HCT116 (cell line): ENCODE measurements at regions not wholly inside any gene's neighbourhood (a gene's known extent, or its start where the extent isn't known, plus 50 kb on each side); places are given as distances from the start of the nearest gene placed in this dataset.

Source experiments
- ATAC-seq: fragments of 200-7000 bp; cut with Tn5 transposase; 2 replicates; pipeline ENCODE4 v1.9.1; 2020; ENCODE audit warnings: mild to moderate bottlenecking, moderate library complexity
- BruUV-seq: library from RNA; stranded (reverse); fragments of 400-500 nt; replicated peaks from 2 replicates; lab custom pipeline; 2021; lab: Mats Ljungman, UMichigan
- CTCF ChIA-PET: fragments of 300-600 bp; sonication (Branson Sonifier 250); formaldehyde crosslinking; loops from one replicate; lab custom pipeline; 2021; ENCODE audit warnings: antibody characterized with exemption; lab: Charles Lee
- POLR2A ChIA-PET: fragments of 300-600, 350-600 bp; sonication (Branson Sonifier 250); formaldehyde crosslinking; loops from one replicate; lab custom pipeline; 2021; ENCODE audit warnings: antibody characterized with exemption; lab: Charles Lee
- RAD21 ChIA-PET, 2 experiments: fragments of 300-600 bp; sonication (Branson Sonifier 250); formaldehyde crosslinking; loops; one replicate each; lab custom pipeline; 2023; ENCODE audit warnings: low total read pairs in 2 of 2; ENCODE audit not compliant: uncharacterized antibody in 2 of 2, unreplicated experiment in 2 of 2, low non-redundant PET in 1 of 2; lab: Charles Lee
- DNase-seq: peaks from one replicate; pipeline ENCODE4 v3.0.0-alpha.2; 2010; ENCODE audit warnings: low read depth, low spot score
- H2AFZ ChIP-seq: fragments of 200-600 bp; shearing (Covaris generic), sonication (generic); 2 replicates; pipeline ENCODE4 v1.6.1; 2017; ENCODE audit warnings: low read depth, mixed run types, mixed read lengths, antibody characterized with exemption, low read length; ENCODE audit not compliant: poor library complexity, severe bottlenecking
- H3K27ac ChIP-seq: 2 replicates; pipeline ENCODE4 v1.5.1; 2012; ENCODE audit warnings: low read depth, low read length
- H3K27me3 ChIP-seq: fragments of 200-600 bp; sonication (generic); 2 replicates; pipeline ENCODE4 v1.6.1; 2016; ENCODE audit warnings: mixed run types, low read length, mixed read lengths; ENCODE audit not compliant: insufficient read depth
- H3K36me3 ChIP-seq, 2 experiments: fragments of 200-500 bp in 1 of 2; fragments of 200-600 bp in 1 of 2; sonication (Bioruptor generic) in 1 of 2; sonication (generic) in 1 of 2; 2 replicates each; pipeline versions ENCODE4 v1.5.1 to v1.6.1; 2014 to 2016; ENCODE audit warnings: low read length in 2 of 2, inconsistent platforms in 1 of 2, mixed read lengths in 1 of 2, mixed run types in 1 of 2; ENCODE audit not compliant: insufficient read depth in 2 of 2, control insufficient read depth in 1 of 2
- H3K4me1 ChIP-seq, 2 experiments: fragments of 200-600 bp in 1 of 2; sonication (generic) in 1 of 2; 2 replicates each; pipeline versions ENCODE4 v1.5.1 to v1.6.1; 2012 to 2017; ENCODE audit warnings: low read length in 2 of 2, inconsistent platforms in 1 of 2, mild to moderate bottlenecking in 1 of 2, mixed read lengths in 1 of 2, mixed run types in 1 of 2, moderate library complexity in 1 of 2; ENCODE audit not compliant: insufficient read depth in 2 of 2, control insufficient read depth in 1 of 2
- H3K4me2 ChIP-seq: fragments of 200-600 bp; sonication (generic); 2 replicates; pipeline ENCODE4 v1.6.1; 2017; ENCODE audit warnings: mixed run types, low read length, mixed read lengths
- H3K4me3 ChIP-seq, 2 experiments: fragments of 200-600 bp in 1 of 2; sonication (generic) in 1 of 2; replicated peaks in 1 of 2; 2 replicates each; pipeline ENCODE4 v1.5.1; 2011 to 2016; ENCODE audit warnings: low read length in 2 of 2, control low read depth in 1 of 2, low read depth in 1 of 2, mild to moderate bottlenecking in 1 of 2, mixed read lengths in 1 of 2, mixed run types in 1 of 2
- H3K79me2 ChIP-seq: fragments of 200-600 bp; sonication (generic); 2 replicates; pipeline ENCODE4 v1.6.1; 2017; ENCODE audit warnings: mild to moderate bottlenecking, mixed run types, low read length, moderate library complexity, mixed read lengths; ENCODE audit not compliant: insufficient read depth
- H3K9ac ChIP-seq: fragments of 200-600 bp; sonication (generic); 2 replicates; pipeline ENCODE4 v1.6.1; 2016; ENCODE audit warnings: low read length, mixed read lengths
- H3K9me2 ChIP-seq: fragments of 200-600 bp; sonication (generic), shearing (Covaris generic); 2 replicates; pipeline ENCODE4 v1.6.1; 2017; ENCODE audit warnings: mixed run types, mild to moderate bottlenecking, moderate library complexity; ENCODE audit not compliant: insufficient read depth
- H3K9me3 ChIP-seq, 2 experiments: fragments of 200-500 bp in 1 of 2; fragments of 200-600 bp in 1 of 2; sonication (Bioruptor generic) in 1 of 2; sonication (generic) in 1 of 2; 2 replicates each; pipeline ENCODE4 v1.6.1; 2014 to 2017; ENCODE audit warnings: low read length in 2 of 2, mixed read lengths in 2 of 2, inconsistent platforms in 1 of 2, low read depth in 1 of 2, mild to moderate bottlenecking in 1 of 2, mixed run types in 1 of 2, moderate library complexity in 1 of 2; ENCODE audit not compliant: control insufficient read depth in 1 of 2, insufficient read depth in 1 of 2
- H4K20me1 ChIP-seq: fragments of 200-600 bp; sonication (generic), shearing (Covaris generic); 2 replicates; pipeline ENCODE4 v1.6.1; 2017; ENCODE audit warnings: mixed run types, mild to moderate bottlenecking, moderate library complexity; ENCODE audit not compliant: insufficient read depth
- ATF3 ChIP-seq: IDR thresholded peaks from 2 replicates; pipeline ENCODE4 v1.6.1; 2012
- CBX3 ChIP-seq: IDR thresholded peaks from 2 replicates; pipeline ENCODE4 v1.6.1; 2012; ENCODE audit warnings: low read depth
- CEBPB ChIP-seq: IDR thresholded peaks from 2 replicates; pipeline ENCODE4 v1.6.1; 2012; ENCODE audit warnings: low read depth
- EGR1 ChIP-seq: IDR thresholded peaks from 2 replicates; pipeline ENCODE4 v1.6.1; 2012; ENCODE audit warnings: low read depth
- ELF1 ChIP-seq: IDR thresholded peaks from 2 replicates; pipeline ENCODE4 v1.6.1; 2012; ENCODE audit warnings: low read depth, borderline replicate concordance
- JUND ChIP-seq: IDR thresholded peaks from 2 replicates; pipeline ENCODE4 v1.6.1; 2012
- MAX ChIP-seq: IDR thresholded peaks from 2 replicates; pipeline ENCODE4 v1.6.1; 2012
- POLR2A ChIP-seq: IDR thresholded peaks from 2 replicates; pipeline ENCODE4 v1.7.0; 2011; ENCODE audit warnings: borderline replicate concordance; ENCODE audit not compliant: insufficient read depth, insufficient read length; ENCODE audit errors: extremely low read depth
- POLR2AphosphoS5 ChIP-seq: IDR thresholded peaks from 2 replicates; pipeline ENCODE4 v1.6.1; 2011; ENCODE audit warnings: mild to moderate bottlenecking, low read depth, low read length, moderate library complexity
- RAD21 ChIP-seq: IDR thresholded peaks from 2 replicates; pipeline ENCODE4 v1.6.1; 2012; ENCODE audit warnings: low read depth, mild to moderate bottlenecking
- REST ChIP-seq: IDR thresholded peaks from 2 replicates; pipeline ENCODE4 v1.6.1; 2012; ENCODE audit warnings: low read depth
- SIN3A ChIP-seq: IDR thresholded peaks from 2 replicates; pipeline ENCODE4 v1.6.1; 2012; ENCODE audit warnings: low read depth
- SP1 ChIP-seq: IDR thresholded peaks from 2 replicates; pipeline ENCODE4 v1.6.1; 2012; ENCODE audit warnings: low read depth
- SRF ChIP-seq: IDR thresholded peaks from 2 replicates; pipeline ENCODE4 v1.6.1; 2012; ENCODE audit warnings: low read depth
- TCF7L2 ChIP-seq: IDR thresholded peaks from 2 replicates; pipeline ENCODE4 v1.7.0; 2011; ENCODE audit warnings: borderline replicate concordance, inconsistent platforms; ENCODE audit not compliant: insufficient read depth, insufficient read length; ENCODE audit errors: extremely low read depth
- YY1 ChIP-seq: IDR thresholded peaks from 2 replicates; pipeline ENCODE4 v1.6.1; 2011; ENCODE audit warnings: low read length, low read depth, moderate library complexity, mild to moderate bottlenecking; ENCODE audit not compliant: insufficient replicate concordance; ENCODE audit errors: extremely low read depth
- ZBTB33 ChIP-seq: IDR thresholded peaks from 2 replicates; pipeline ENCODE4 v1.6.1; 2011; ENCODE audit warnings: mild to moderate bottlenecking, low read length, moderate library complexity; ENCODE audit not compliant: insufficient replicate concordance; ENCODE audit errors: extremely low read depth
- intact Hi-C: fragments of 100-400 bp; cut with micrococcal nuclease; formaldehyde crosslinking; loops from 2 replicates; pipeline ENCODE4 v1.10.0; 2022

- TF ChIP-seq ZBTB33 = no peak
- no peak for TF ChIP-seq ATF3
Measured at GRCh38 chr16:17603626-17604025, 132.9 kb upstream of the XYLT1 start (continued).

GRCh38 chr16:17602678-17603077 is 131.9 kb upstream of the XYLT1 start:
- ChIA-PET RAD21 (interaction anchor here in 1 of 2 experiments (0.7 kb wide), 1 partner anchor 24 kb away, joined by 4 read pairs; no protein-coding TSS in a partner anchor), POLR2A (no interaction called here), CTCF (no interaction called here)
- intact Hi-C loops = no loop called here
- Histone ChIP-seq H3K27ac (no peak overlapping the region), H4K20me1 (no peaks in the 10 kb centered on the region), H3K4me3 (no peak overlapping the region), H3K27me3 (peaks cover 39% of the 10 kb centered on the region), H3K9ac (no peak overlapping the region), H3K9me3 (no peaks in the 10 kb centered on the region), H3K4me1 (no peaks in the 10 kb centered on the region), H3K9me2 (no peaks in the 10 kb centered on the region), H3K4me2 (no peak overlapping the region), H3K36me3 (no peaks in the 10 kb centered on the region), H3K79me2 (no peaks in the 10 kb centered on the region), H2AFZ (no peak overlapping the region)
- DNase-seq = no peak
- BruUV-seq = no TSS peak
- no peak for ATAC-seq
- TF ChIP-seq POLR2AphosphoS5 (no peak), TCF7L2 (no peak), SIN3A (no peak), ELF1 (no peak), CBX3 (no peak), REST (no peak), ZBTB33 (no peak), JUND (no peak), POLR2A (no peak), ATF3 (no peak), MAX (no peak), SP1 (no peak), YY1 (no peak), EGR1 (no peak), RAD21 (no peak), CEBPB (no peak), SRF (no peak)
